ENCODE measurements at regions not wholly inside any gene's neighbourhood (a gene's known extent, or its start where the extent isn't known, plus 50 kb on each side); places are given as distances from the start of the nearest gene placed in this dataset.

- no peak overlapping the region for H3K4me3 ChIP-seq (ENCODE audit: low read depth, low read length)
- no peak for TF ChIP-seq CTCF (IDR thresholded peaks at IDR 0.05; ENCODE audit: low read depth, low read length)
Measured at GRCh38 chr16:74045513-74045912, 251.1 kb upstream of the PSMD7 start.

DNA sequence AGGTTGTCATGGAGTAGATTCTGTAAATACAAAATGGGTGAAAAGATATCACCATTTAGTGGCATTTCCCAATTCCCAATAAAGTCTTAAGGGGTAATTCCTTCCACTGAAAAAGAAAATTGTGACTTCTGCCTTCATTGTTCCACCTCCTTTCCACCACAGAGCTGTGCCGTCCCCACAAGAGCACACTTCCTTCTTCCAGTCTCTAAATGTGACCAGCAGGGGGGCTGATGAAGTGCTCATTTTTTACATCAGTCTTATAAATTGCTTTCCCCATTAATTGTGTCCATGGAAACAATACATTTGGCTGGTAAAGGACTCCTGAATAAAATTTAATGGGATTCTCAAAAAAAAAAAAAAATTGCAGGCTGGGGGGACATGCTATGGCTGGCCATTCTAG lies 260.8 kb upstream of the PSMD7 start:
- no peak for TF ChIP-seq CTCF (IDR thresholded peaks at IDR 0.05; ENCODE audit: low read depth, low read length)
- H3K4me3 ChIP-seq (ENCODE audit: low read depth, low read length), result no peak overlapping the region

DNA sequence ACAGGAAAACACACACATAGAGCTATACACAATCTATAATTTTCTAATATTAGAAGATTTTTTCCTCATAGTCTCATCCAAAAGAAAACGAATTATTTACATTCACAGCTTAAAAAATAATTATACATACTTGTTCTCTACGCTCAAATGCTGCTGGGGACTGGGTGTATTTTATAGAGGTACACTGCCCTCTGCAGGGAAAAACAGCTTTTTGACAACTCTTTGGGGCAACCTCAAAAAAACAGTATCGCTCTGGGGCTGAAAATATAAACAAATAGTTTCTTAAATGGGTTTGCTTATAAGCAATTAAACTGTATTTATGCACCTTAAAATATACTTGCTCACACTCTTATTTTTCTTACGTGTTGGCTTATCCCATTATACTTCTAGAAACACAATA lies 261.8 kb upstream of the PSMD7 start:
- H3K4me3 ChIP-seq (ENCODE audit: low read depth, low read length), result no peak overlapping the region
- TF ChIP-seq CTCF (IDR thresholded peaks at IDR 0.05; ENCODE audit: low read depth, low read length), result no peak

DNA sequence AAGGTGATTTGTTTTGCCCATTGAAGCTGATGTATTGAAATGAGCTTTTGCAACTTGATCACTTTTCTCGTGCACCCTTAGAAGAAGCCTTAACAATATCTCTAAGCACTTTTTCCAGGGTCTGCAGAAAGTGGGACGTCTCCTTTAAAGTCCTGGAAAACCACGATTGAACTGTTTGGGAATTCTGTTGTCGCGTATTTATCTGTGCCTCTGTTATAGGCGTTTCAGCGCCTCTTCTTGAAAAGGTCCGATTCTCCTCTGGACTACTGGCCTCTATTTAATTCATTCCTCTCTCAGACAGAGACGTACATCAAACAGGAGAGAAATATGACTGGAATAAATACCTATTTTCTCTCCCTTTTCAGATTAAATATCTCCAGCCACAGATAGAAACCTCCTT lies 262.4 kb upstream of the PSMD7 start:
- TF ChIP-seq CTCF (IDR thresholded peaks at IDR 0.05; ENCODE audit: low read depth, low read length), result no peak
- no peak overlapping the region for H3K4me3 ChIP-seq (ENCODE audit: low read depth, low read length)

GRCh38 chr16:74033441-74033995 lies 263.1 kb upstream of the PSMD7 start:
- TF ChIP-seq CTCF (IDR thresholded peaks at IDR 0.05; ENCODE audit: low read depth, low read length), result no peak
- H3K4me3 ChIP-seq (ENCODE audit: low read depth, low read length), result no peak overlapping the region

DNA sequence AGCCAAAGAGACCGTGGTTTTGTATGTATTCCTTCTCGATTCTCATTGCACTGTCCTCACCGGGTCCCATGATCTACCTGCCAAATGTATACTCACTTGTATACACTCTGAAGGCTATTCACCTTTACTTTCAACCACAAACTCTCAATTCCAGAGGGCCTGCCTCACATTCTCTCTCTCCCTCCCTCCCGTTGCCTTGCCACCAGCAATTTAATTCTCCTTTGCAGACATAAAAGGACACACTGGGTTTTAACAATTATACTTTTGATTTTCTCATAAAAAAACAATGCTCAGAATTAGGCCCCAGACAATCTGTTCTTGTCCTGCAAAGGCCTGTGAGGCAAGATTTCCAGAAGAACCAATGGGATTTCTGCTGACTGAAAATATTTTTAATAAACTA lies 265.1 kb upstream of the PSMD7 start:
- no peak for TF ChIP-seq CTCF (IDR thresholded peaks at IDR 0.05; ENCODE audit: low read depth, low read length)

DNA sequence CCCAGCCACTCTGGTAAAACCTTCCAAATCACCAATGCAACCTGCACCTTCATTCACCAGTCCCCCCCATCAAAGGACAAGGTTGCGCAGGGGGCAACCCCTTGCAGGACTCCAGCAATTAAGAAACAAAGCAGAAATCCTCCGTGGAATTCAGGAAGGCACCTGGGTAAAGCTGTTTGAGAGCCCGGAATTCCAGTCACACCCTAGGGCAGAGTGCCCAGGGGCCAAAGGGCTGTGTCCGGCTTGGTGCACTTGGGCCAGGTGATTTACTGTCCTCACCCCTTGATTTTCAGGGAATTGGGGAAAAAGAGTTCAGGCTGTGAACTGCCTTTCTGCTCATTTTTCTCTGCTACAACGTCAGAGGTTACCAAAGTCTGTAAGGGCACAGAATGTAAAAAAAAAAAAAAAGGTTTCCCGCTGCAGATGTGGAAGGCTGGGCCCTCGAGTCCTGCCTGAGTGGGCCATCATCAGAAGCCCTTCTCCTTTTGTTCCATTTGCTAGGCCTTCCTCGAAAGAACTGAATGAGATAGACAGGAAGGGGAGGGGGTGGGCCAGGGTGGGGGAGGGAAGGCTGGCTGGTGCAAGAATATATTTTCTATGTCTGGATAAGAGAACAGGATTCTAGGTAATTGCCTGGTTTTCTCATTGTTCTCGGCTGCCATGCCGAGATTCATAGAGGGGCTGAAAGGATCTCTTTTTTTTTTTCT lies 266.5 kb upstream of the PSMD7 start:
- H3K4me3 ChIP-seq (ENCODE audit: low read depth, low read length), result no peak overlapping the region
- TF ChIP-seq CTCF (IDR thresholded peaks at IDR 0.05; ENCODE audit: low read depth, low read length), result no peak

More for the DNA sequence above, 265.1 kb upstream of the PSMD7 start:
- no peak overlapping the region for H3K4me3 ChIP-seq (ENCODE audit: low read depth, low read length)

Measured in WI38 (cell line).